ENCODE measurements at regions not wholly inside any gene's neighbourhood (a gene's known extent, or its start where the extent isn't known, plus 50 kb on each side); places are given as distances from the start of the nearest gene placed in this dataset.

DNA sequence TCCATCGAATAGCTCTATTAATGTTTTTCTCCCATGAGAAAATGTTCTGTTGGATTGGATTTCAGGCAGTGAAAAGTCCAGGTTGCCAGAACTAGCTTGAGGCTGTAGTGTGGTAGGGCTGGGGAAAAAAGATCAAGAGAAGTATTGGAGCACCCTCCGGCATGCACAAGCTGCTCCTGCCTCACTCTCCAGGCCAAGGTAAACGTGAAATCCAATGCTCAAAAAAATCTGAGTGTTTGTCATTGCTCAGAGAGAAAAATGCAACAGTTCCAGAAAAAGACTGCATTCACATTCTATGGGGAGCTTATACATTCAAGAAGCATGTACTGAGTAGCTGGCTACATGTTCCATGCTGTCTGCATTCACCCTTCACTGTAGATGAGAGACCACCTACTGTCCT is 680.9 kb upstream of the TBX3 start:
- no peak for DNase-seq (ENCODE audit: low read depth in 2 of 2)
- no peak for TF ChIP-seq CTCF (IDR thresholded peaks at IDR 0.05; ENCODE audit: low read depth, low read length)
- H3K4me3 ChIP-seq (replicated peaks in 1 of 2; ENCODE audit: low read depth in 2 of 2, low read length in 2 of 2), result no peak overlapping the region

- no peak overlapping the region for H3K4me3 ChIP-seq (replicated peaks in 1 of 2; ENCODE audit: low read depth in 2 of 2, low read length in 2 of 2)
- no peak for TF ChIP-seq CTCF (IDR thresholded peaks at IDR 0.05; ENCODE audit: low read depth, low read length)
These were observed 678.5 kb upstream of the TBX3 start for GRCh38 chr12:115362339-115362976.

DNA sequence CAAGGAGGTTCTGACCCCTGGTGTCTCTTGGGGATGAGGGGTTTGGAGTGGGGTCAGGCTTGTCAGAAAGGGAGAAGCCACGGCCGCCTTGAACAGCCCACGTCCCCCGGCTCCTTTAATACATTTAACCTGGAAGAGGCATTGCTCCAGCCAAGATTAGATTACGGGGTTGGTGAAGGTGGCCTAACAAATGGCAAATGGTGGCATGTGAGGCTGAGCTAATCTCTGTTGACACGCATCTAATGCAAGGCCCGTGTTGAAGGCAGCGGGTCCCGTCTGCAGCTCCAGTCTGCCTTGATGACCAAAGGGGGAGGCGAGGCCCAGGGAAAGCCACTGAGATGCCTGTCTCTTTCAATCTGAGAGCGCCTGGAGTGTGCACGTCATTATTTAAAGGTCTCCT is 673.7 kb upstream of the TBX3 start:
- no peak for DNase-seq (ENCODE audit: low read depth in 2 of 2)
- TF ChIP-seq CTCF (IDR thresholded peaks at IDR 0.05; ENCODE audit: low read depth, low read length), result no peak
- H3K4me3 ChIP-seq (replicated peaks in 1 of 2; ENCODE audit: low read depth in 2 of 2, low read length in 2 of 2), result no peak overlapping the region

More at GRCh38 chr12:115362339-115362976, 678.5 kb upstream of the TBX3 start:
- DNase-seq (ENCODE audit: low read depth in 2 of 2), result peak in 1 of 2 donors; percentile 21

GRCh38 chr12:115355301-115355700 is 671.3 kb upstream of the TBX3 start:
- DNase-seq (ENCODE audit: low read depth in 2 of 2), result no peak
- H3K4me3 ChIP-seq (replicated peaks in 1 of 2; ENCODE audit: low read depth in 2 of 2, low read length in 2 of 2), result no peak overlapping the region
- TF ChIP-seq CTCF (IDR thresholded peaks at IDR 0.05; ENCODE audit: low read depth, low read length), result no peak

GRCh38 chr12:115354007-115354890 is 670.3 kb upstream of the TBX3 start:
- H3K4me3 ChIP-seq (replicated peaks in 1 of 2; ENCODE audit: low read depth in 2 of 2, low read length in 2 of 2), result peak overlapping the region; percentile 35 to 59
- DNase-seq (ENCODE audit: low read depth in 2 of 2), result peak; percentile 96 to 98
- no peak for TF ChIP-seq CTCF (IDR thresholded peaks at IDR 0.05; ENCODE audit: low read depth, low read length)

DNA sequence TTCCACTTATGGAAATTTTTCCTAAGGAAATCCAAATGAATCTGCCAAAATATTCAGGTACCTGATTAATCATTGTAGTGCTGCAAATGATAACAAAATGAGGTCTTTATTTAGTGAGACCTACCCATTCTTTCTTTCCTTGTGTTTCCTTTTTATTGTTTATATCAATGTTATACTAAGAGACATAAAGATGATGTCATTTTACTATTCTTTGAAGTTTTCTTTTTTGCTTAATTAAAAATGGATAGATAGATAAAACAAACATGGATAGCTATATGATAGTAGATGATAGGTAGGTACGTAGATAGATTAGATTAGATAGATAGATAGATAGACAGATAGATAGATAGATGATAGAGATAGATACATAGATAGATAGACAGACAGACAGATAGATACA is 669.5 kb upstream of the TBX3 start:
- TF ChIP-seq CTCF (IDR thresholded peaks at IDR 0.05; ENCODE audit: low read depth, low read length), result no peak
- H3K4me3 ChIP-seq (replicated peaks in 1 of 2; ENCODE audit: low read depth in 2 of 2, low read length in 2 of 2), result no peak overlapping the region
- no peak for DNase-seq (ENCODE audit: low read depth in 2 of 2)
